ENCODE measurements at regions not wholly inside any gene's neighbourhood (a gene's known extent, or its start where the extent isn't known, plus 50 kb on each side); places are given as distances from the start of the nearest gene placed in this dataset.

- Histone ChIP-seq H3K36me3 (ENCODE audit: control insufficient read depth, insufficient read depth, low read length) (no peaks in the 10 kb centered on the region), H3K4me1 (ENCODE audit: control insufficient read depth, insufficient read depth, low read length, poor library complexity, severe bottlenecking) (peaks cover 14% of the 10 kb centered on the region), H3K27ac (ENCODE audit: low read depth, low read length, severe bottlenecking) (no peak overlapping the region), H3K4me3 (ENCODE audit: extremely low read depth, insufficient read depth, low read length, poor library complexity, severe bottlenecking) (no peak overlapping the region), H3K9me3 (ENCODE audit: control insufficient read depth, low read length) (no peaks in the 10 kb centered on the region)
- WGBS, 2 experiments (ENCODE audit: insufficient coverage in 2 of 2), result 86% methylated on average over 2 of the region's 2 CpGs; no CpG with 5 or more reads in 1 of the 2 experiments
Measured at GRCh38 chr2:64222351-64222750, 78.1 kb upstream of the PELI1 start.

DNA sequence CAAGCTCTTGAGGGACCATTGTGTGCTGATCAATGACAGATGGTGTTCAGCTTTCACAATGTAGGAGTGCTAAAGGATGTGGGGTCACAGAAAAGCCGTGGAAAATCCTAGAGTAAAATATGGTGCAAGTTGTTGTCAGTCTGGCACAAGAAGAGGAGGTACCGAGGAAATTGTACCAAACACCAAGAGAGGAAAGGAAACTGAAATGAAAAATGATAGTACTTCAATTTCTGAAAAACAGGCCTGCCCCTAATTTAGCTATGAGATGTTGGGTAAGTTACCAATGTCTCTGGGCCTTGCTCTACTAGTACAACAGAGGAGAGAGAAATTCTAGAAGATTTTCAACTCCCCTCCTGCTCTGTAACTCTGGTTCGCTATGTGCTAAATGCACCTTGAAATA lies 78.8 kb upstream of the PELI1 start:
- WGBS, 2 experiments (ENCODE audit: insufficient coverage in 2 of 2), result 80 to 92% methylated on average over 2 of the region's 3 CpGs

DNA sequence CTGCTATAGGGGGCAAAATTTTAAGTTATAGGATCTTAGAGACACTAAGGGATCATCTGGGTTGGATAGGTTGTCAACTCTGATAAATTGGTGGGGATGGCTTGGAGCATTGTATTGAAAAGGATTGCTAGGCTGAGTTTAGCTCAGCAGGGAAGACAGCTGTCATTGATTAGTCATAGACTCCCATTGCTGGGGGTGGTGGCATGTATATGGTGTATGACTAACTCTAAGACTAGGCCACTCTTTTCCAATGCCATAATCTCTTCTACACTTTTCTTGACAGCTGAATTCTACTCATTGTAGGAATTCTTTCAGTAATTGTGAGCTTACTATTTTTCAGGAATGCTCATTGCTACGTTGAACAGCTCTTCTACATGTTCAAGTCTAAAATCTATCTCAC lies 81.3 kb upstream of the PELI1 start:
- H3K27ac ChIP-seq (ENCODE audit: low read depth, low read length, severe bottlenecking), result no peak overlapping the region
- no peaks in the 10 kb centered on the region for H3K9me3 ChIP-seq (ENCODE audit: control insufficient read depth, low read length)
- 78 to 100% methylated on average over 1 of the region's 1 CpG for WGBS, 2 experiments (ENCODE audit: insufficient coverage in 2 of 2)
- peaks cover 17% of the 10 kb centered on the region for H3K4me1 ChIP-seq (ENCODE audit: control insufficient read depth, insufficient read depth, low read length, poor library complexity, severe bottlenecking)
- H3K36me3 ChIP-seq (ENCODE audit: control insufficient read depth, insufficient read depth, low read length), result no peaks in the 10 kb centered on the region
- no peak overlapping the region for H3K4me3 ChIP-seq (ENCODE audit: extremely low read depth, insufficient read depth, low read length, poor library complexity, severe bottlenecking)

More for the DNA sequence above, 78.8 kb upstream of the PELI1 start:
- H3K4me1 ChIP-seq (ENCODE audit: control insufficient read depth, insufficient read depth, low read length, poor library complexity, severe bottlenecking), result peaks cover 20% of the 10 kb centered on the region
- H3K36me3 ChIP-seq (ENCODE audit: control insufficient read depth, insufficient read depth, low read length), result no peaks in the 10 kb centered on the region
- no peaks in the 10 kb centered on the region for H3K9me3 ChIP-seq (ENCODE audit: control insufficient read depth, low read length)
- no peak overlapping the region for H3K27ac ChIP-seq (ENCODE audit: low read depth, low read length, severe bottlenecking)
- no peak overlapping the region for H3K4me3 ChIP-seq (ENCODE audit: extremely low read depth, insufficient read depth, low read length, poor library complexity, severe bottlenecking)

DNA sequence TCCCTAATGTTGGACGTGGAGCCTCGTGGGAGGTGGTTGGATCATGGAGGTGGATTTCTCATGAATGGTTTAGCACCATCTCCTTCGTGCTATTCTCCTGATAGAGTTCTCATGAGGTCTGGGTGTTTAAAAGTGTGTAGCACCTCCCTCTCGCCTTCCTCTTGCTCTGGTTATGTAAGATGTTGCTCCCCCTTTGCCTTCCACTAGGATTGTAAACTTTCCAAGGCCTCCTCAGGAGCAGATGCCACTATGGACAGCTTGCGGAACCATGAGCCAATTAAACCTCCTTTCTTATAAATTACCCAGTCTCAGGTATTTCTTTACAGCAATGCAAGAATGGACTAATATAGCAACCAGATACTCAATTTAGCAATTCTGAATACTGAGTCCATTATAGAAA lies 82.4 kb upstream of the PELI1 start:
- WGBS, 2 experiments (ENCODE audit: insufficient coverage in 2 of 2), result 80 to 100% methylated on average over 1 to 2 of the region's 5 CpGs
- no peak overlapping the region for H3K4me3 ChIP-seq (ENCODE audit: extremely low read depth, insufficient read depth, low read length, poor library complexity, severe bottlenecking)
- H3K36me3 ChIP-seq (ENCODE audit: control insufficient read depth, insufficient read depth, low read length), result no peaks in the 10 kb centered on the region
- H3K27ac ChIP-seq (ENCODE audit: low read depth, low read length, severe bottlenecking), result no peak overlapping the region
- H3K4me1 ChIP-seq (ENCODE audit: control insufficient read depth, insufficient read depth, low read length, poor library complexity, severe bottlenecking), result peaks cover 21% of the 10 kb centered on the region
- no peaks in the 10 kb centered on the region for H3K9me3 ChIP-seq (ENCODE audit: control insufficient read depth, low read length)

- H3K9me3 ChIP-seq (ENCODE audit: control insufficient read depth, low read length), result no peaks in the 10 kb centered on the region
- H3K27ac ChIP-seq (ENCODE audit: low read depth, low read length, severe bottlenecking), result peak overlapping the region; percentile 83
- 28 to 33% methylated on average over 6 of the region's 7 CpGs for WGBS, 2 experiments (ENCODE audit: insufficient coverage in 2 of 2)
- H3K4me1 ChIP-seq (ENCODE audit: control insufficient read depth, insufficient read depth, low read length, poor library complexity, severe bottlenecking), result peaks cover 21% of the 10 kb centered on the region
- H3K36me3 ChIP-seq (ENCODE audit: control insufficient read depth, insufficient read depth, low read length), result no peaks in the 10 kb centered on the region
- H3K4me3 ChIP-seq (ENCODE audit: extremely low read depth, insufficient read depth, low read length, poor library complexity, severe bottlenecking), result peak overlapping the region; percentile 9
Measured at GRCh38 chr2:64227603-64228125, 83.4 kb upstream of the PELI1 start.

DNA sequence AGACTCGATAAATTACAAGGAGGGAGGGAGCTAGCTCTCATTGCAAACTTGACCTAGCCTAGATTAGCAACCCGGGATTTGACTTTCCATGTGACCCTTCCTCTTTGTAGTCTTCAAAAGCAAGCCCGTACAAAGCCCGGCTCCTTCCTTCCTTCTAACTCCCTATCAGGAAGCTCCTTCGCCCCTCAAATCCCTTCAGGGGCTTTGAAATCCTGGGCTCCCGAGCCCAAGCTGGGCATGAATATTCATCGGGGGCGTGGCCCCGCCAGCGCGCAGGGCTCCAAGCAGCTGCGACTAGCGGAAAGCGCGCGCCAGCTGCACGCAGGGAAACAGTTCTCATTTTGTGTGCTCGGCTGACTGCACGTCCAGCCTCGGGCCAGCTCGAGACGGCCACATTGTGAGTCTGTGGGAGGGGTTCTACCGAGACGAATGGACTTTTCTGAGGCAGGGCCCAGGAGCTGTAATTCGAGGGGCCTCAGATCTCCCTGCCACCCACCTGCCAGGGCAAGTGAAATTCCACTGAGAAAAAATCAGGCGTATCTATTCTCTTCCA lies 84.0 kb upstream of the PELI1 start:
- Histone ChIP-seq H3K27ac (ENCODE audit: low read depth, low read length, severe bottlenecking) (peak overlapping the region; percentile 83), H3K9me3 (ENCODE audit: control insufficient read depth, low read length) (no peaks in the 10 kb centered on the region), H3K4me1 (ENCODE audit: control insufficient read depth, insufficient read depth, low read length, poor library complexity, severe bottlenecking) (peaks cover 21% of the 10 kb centered on the region), H3K4me3 (ENCODE audit: extremely low read depth, insufficient read depth, low read length, poor library complexity, severe bottlenecking) (peak overlapping the region; percentile 9), H3K36me3 (ENCODE audit: control insufficient read depth, insufficient read depth, low read length) (no peaks in the 10 kb centered on the region)
- WGBS, 2 experiments (ENCODE audit: insufficient coverage in 2 of 2), result 4 to 11% methylated on average over 8 to 19 of the region's 26 CpGs

- WGBS, 2 experiments (ENCODE audit: insufficient coverage in 2 of 2), result 89 to 100% methylated on average over 1 to 2 of the region's 4 CpGs
Measured at GRCh38 chr2:64228918-64229317, 84.7 kb upstream of the PELI1 start.

DNA sequence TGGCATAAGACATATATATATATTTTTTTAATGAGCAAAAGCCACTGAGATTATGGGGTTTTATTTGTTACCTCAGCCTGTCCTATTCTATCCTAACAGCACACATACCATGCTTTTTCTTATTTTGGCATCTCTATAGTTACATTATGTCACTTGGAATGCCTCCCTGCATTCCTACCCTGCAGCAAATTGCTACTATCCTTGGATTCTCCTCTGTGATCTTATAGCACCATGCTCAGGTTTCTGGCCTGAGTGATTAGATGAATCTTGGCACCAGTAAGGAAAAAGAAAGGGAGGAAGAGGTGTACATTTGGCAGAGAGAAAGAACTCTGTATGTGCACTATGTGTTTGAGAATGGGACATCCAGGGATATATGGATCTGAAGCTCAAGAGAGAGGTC lies 86.3 kb upstream of the PELI1 start:
- no peaks in the 10 kb centered on the region for H3K9me3 ChIP-seq (ENCODE audit: control insufficient read depth, low read length)
- H3K4me1 ChIP-seq (ENCODE audit: control insufficient read depth, insufficient read depth, low read length, poor library complexity, severe bottlenecking), result peaks cover 17% of the 10 kb centered on the region
- H3K36me3 ChIP-seq (ENCODE audit: control insufficient read depth, insufficient read depth, low read length), result no peaks in the 10 kb centered on the region
- no peak overlapping the region for H3K4me3 ChIP-seq (ENCODE audit: extremely low read depth, insufficient read depth, low read length, poor library complexity, severe bottlenecking)
- no peak overlapping the region for H3K27ac ChIP-seq (ENCODE audit: low read depth, low read length, severe bottlenecking)

More at GRCh38 chr2:64228918-64229317, 84.7 kb upstream of the PELI1 start:
- no peaks in the 10 kb centered on the region for H3K9me3 ChIP-seq (ENCODE audit: control insufficient read depth, low read length)
- no peak overlapping the region for H3K4me3 ChIP-seq (ENCODE audit: extremely low read depth, insufficient read depth, low read length, poor library complexity, severe bottlenecking)
- H3K27ac ChIP-seq (ENCODE audit: low read depth, low read length, severe bottlenecking), result peak overlapping the region; percentile 83
- H3K4me1 ChIP-seq (ENCODE audit: control insufficient read depth, insufficient read depth, low read length, poor library complexity, severe bottlenecking), result peaks cover 21% of the 10 kb centered on the region
- no peaks in the 10 kb centered on the region for H3K36me3 ChIP-seq (ENCODE audit: control insufficient read depth, insufficient read depth, low read length)

- Histone ChIP-seq H3K27ac (ENCODE audit: low read depth, low read length, severe bottlenecking) (no peak overlapping the region), H3K9me3 (ENCODE audit: control insufficient read depth, low read length) (no peaks in the 10 kb centered on the region), H3K36me3 (ENCODE audit: control insufficient read depth, insufficient read depth, low read length) (no peaks in the 10 kb centered on the region), H3K4me3 (ENCODE audit: extremely low read depth, insufficient read depth, low read length, poor library complexity, severe bottlenecking) (no peak overlapping the region), H3K4me1 (ENCODE audit: control insufficient read depth, insufficient read depth, low read length, poor library complexity, severe bottlenecking) (peaks cover 11% of the 10 kb centered on the region)
- WGBS, 2 experiments (ENCODE audit: insufficient coverage in 2 of 2), result 88 to 100% methylated on average over 2 of the region's 2 CpGs
Measured at GRCh38 chr2:64232266-64232665, 88.0 kb upstream of the PELI1 start.

DNA sequence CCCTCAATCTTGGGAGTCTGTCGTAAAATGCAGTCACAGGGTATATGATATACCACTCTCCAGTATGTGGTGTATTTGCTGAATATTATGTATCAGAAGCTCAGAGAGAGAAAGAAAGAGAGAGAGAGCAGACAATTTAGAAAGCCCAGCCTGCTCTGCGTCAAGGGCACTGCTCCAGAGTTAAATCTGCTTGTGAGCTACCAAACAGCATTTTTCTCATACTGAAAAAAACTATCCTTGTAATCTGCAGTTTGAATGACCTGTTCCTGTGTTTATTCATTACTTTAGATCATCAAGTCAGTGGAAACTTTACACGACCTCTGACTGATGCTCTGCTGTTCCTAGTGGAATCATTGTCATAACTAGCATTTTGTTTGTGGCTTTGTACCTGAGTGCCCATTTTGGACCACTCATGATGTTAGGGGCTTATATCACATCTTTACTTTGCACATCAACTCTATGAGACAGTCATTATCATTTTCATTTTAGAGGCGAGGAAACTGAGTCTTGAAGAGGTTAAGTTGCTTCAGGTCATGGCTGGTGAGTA lies 89.2 kb upstream of the PELI1 start:
- Histone ChIP-seq H3K27ac (ENCODE audit: low read depth, low read length, severe bottlenecking) (no peak overlapping the region), H3K4me1 (ENCODE audit: control insufficient read depth, insufficient read depth, low read length, poor library complexity, severe bottlenecking) (peaks cover 4% of the 10 kb centered on the region), H3K9me3 (ENCODE audit: control insufficient read depth, low read length) (no peaks in the 10 kb centered on the region), H3K4me3 (ENCODE audit: extremely low read depth, insufficient read depth, low read length, poor library complexity, severe bottlenecking) (no peak overlapping the region), H3K36me3 (ENCODE audit: control insufficient read depth, insufficient read depth, low read length) (no peaks in the 10 kb centered on the region)
- WGBS, 2 experiments (ENCODE audit: insufficient coverage in 2 of 2), result 92 to 100% methylated on average over 1 to 2 of the region's 4 CpGs

DNA sequence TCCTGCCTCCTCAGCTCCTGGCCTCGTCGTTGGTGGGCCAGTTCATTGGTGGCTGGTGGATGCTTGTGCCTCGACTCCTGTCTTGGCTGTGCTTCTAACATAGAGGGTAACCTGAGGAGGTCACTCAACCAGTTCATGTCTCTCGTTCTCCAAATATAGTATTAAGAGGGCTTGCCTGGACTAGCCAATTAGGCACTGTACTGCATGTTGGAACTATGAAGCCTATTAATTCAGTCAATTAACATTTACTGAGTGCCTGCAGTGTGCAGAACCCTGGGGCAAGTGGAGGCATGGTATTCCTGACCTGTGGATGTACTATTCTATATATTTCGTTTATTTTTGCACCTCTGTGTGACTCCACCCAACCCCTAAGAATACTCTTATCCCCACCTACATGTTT lies 89.9 kb upstream of the PELI1 start:
- Histone ChIP-seq H3K36me3 (ENCODE audit: control insufficient read depth, insufficient read depth, low read length) (no peaks in the 10 kb centered on the region), H3K27ac (ENCODE audit: low read depth, low read length, severe bottlenecking) (no peak overlapping the region), H3K4me1 (ENCODE audit: control insufficient read depth, insufficient read depth, low read length, poor library complexity, severe bottlenecking) (peaks cover 4% of the 10 kb centered on the region), H3K4me3 (ENCODE audit: extremely low read depth, insufficient read depth, low read length, poor library complexity, severe bottlenecking) (no peak overlapping the region), H3K9me3 (ENCODE audit: control insufficient read depth, low read length) (no peaks in the 10 kb centered on the region)
- 100% methylated on average over 3 of the region's 5 CpGs; no CpG with 5 or more reads in 1 of the 2 experiments for WGBS, 2 experiments (ENCODE audit: insufficient coverage in 2 of 2)
